Smooth muscle cell (in vitro differentiated cells): ENCODE measurements at regions not wholly inside any gene's neighbourhood (a gene's known extent, or its start where the extent isn't known, plus 50 kb on each side); places are given as distances from the start of the nearest gene placed in this dataset.

Source experiments
- DNase-seq: peaks from one replicate; lab custom pipeline; 2025; ENCODE audit not compliant: unreplicated experiment; lab: John Stamatoyannopoulos, UW
- H2AFZ ChIP-seq: fragments of 200-600 bp; sonication (generic); 2 replicates; pipeline ENCODE4 v1.6.0; 2016; ENCODE audit warnings: antibody characterized with exemption, low read depth, mild to moderate bottlenecking
- H3F3A ChIP-seq: fragments of 200-600 bp; sonication (generic); 2 replicates; pipeline ENCODE4 v1.6.0; 2017; ENCODE audit warnings: antibody characterized with exemption, low read depth
- H3K27ac ChIP-seq: fragments of 200-600 bp; sonication (generic); 2 replicates; pipeline ENCODE4 v1.5.1; 2016; ENCODE audit warnings: low read depth, mild to moderate bottlenecking
- H3K27me3 ChIP-seq: fragments of 200-600 bp; sonication (generic); 2 replicates; pipeline ENCODE4 v1.6.1; 2016; ENCODE audit warnings: low read depth, mild to moderate bottlenecking
- H3K36me3 ChIP-seq: fragments of 200-600 bp; sonication (generic); 2 replicates; pipeline ENCODE4 v1.5.1; 2016; ENCODE audit warnings: low read depth
- H3K4me1 ChIP-seq: fragments of 200-600 bp; sonication (generic); 2 replicates; pipeline ENCODE4 v1.5.1; 2016; ENCODE audit warnings: low read depth
- H3K4me2 ChIP-seq: fragments of 200-600 bp; sonication (generic); 2 replicates; pipeline ENCODE4 v1.6.0; 2016; ENCODE audit warnings: mild to moderate bottlenecking
- H3K4me3 ChIP-seq: fragments of 200-600 bp; sonication (generic); 2 replicates; pipeline ENCODE4 v1.5.1; 2016; ENCODE audit warnings: mild to moderate bottlenecking
- H3K79me2 ChIP-seq: fragments of 200-600 bp; sonication (generic); 2 replicates; pipeline ENCODE4 v1.6.0; 2016; ENCODE audit warnings: low read depth, mild to moderate bottlenecking
- H3K9ac ChIP-seq: fragments of 200-600 bp; sonication (generic); 2 replicates; pipeline ENCODE4 v1.6.0; 2016; ENCODE audit warnings: low read depth
- H3K9me3 ChIP-seq: fragments of 200-600 bp; sonication (generic); replicated peaks from 2 replicates; pipeline ENCODE4 v1.5.1; 2016; ENCODE audit warnings: low read depth
- H4K20me1 ChIP-seq: fragments of 200-600 bp; sonication (generic); 2 replicates; pipeline ENCODE4 v1.6.0; 2016; ENCODE audit warnings: low read depth
- CTCF ChIP-seq: fragments of 200-600 bp; sonication (generic); IDR thresholded peaks from 2 replicates; pipeline ENCODE4 v1.5.1; 2017; ENCODE audit warnings: borderline replicate concordance, mild to moderate bottlenecking, antibody characterized with exemption; ENCODE audit not compliant: insufficient read depth, poor library complexity, severe bottlenecking
- WGBS: methylation state at CpG from one replicate; pipeline ENCODE4 v1.1.7; 2016; ENCODE audit warnings: low lambda C conversion rate; 5-methylcytosine and 5-hydroxymethylcytosine counted together

GRCh38 chr2:196500686-196501431 lies 138.7 kb upstream of the CCDC150 start:
- H3K9ac ChIP-seq, result no peak overlapping the region
- H3K79me2 ChIP-seq, result peaks cover 10% of the 10 kb centered on the region
- no peak for DNase-seq
- no peak overlapping the region for H2AFZ ChIP-seq
- no peak overlapping the region for H3K4me3 ChIP-seq
- H4K20me1 ChIP-seq, result no peaks in the 10 kb centered on the region
- H3K4me2 ChIP-seq, result no peak overlapping the region
- H3K27ac ChIP-seq, result no peak overlapping the region
- no peaks in the 10 kb centered on the region for H3K27me3 ChIP-seq
- no peak for TF ChIP-seq CTCF
- H3K36me3 ChIP-seq, result no peaks in the 10 kb centered on the region
- 84% methylated on average over 4 of the region's 4 CpGs for WGBS
- no peaks in the 10 kb centered on the region for H3F3A ChIP-seq
- no peaks in the 10 kb centered on the region for H3K4me1 ChIP-seq
- no peaks in the 10 kb centered on the region for H3K9me3 ChIP-seq

GRCh38 chr2:196501836-196502235 lies 137.7 kb upstream of the CCDC150 start:
- H2AFZ ChIP-seq, result no peak overlapping the region
- no peaks in the 10 kb centered on the region for H3F3A ChIP-seq
- no peak overlapping the region for H3K4me2 ChIP-seq
- no peak for TF ChIP-seq CTCF
- no peak overlapping the region for H3K4me3 ChIP-seq
- H3K79me2 ChIP-seq, result peaks cover 4% of the 10 kb centered on the region
- H3K4me1 ChIP-seq, result no peaks in the 10 kb centered on the region
- no peak overlapping the region for H3K27ac ChIP-seq
- no peaks in the 10 kb centered on the region for H3K9me3 ChIP-seq
- H4K20me1 ChIP-seq, result no peaks in the 10 kb centered on the region
- WGBS, result 94% methylated on average over 2 of the region's 2 CpGs
- no peak overlapping the region for H3K9ac ChIP-seq
- H3K36me3 ChIP-seq, result no peaks in the 10 kb centered on the region
- no peaks in the 10 kb centered on the region for H3K27me3 ChIP-seq
- no peak for DNase-seq

- no peaks in the 10 kb centered on the region for H3K36me3 ChIP-seq
- H3K27ac ChIP-seq, result no peak overlapping the region
- H3K4me2 ChIP-seq, result no peak overlapping the region
- H3K4me1 ChIP-seq, result no peaks in the 10 kb centered on the region
- H3K9ac ChIP-seq, result no peak overlapping the region
- DNase-seq, result no peak
- peaks cover 4% of the 10 kb centered on the region for H3K79me2 ChIP-seq
- H4K20me1 ChIP-seq, result no peaks in the 10 kb centered on the region
- 97% methylated on average over 6 of the region's 6 CpGs for WGBS
- no peak overlapping the region for H3K4me3 ChIP-seq
- no peak overlapping the region for H2AFZ ChIP-seq
- no peaks in the 10 kb centered on the region for H3F3A ChIP-seq
- no peak for TF ChIP-seq CTCF
- no peaks in the 10 kb centered on the region for H3K9me3 ChIP-seq
- H3K27me3 ChIP-seq, result no peaks in the 10 kb centered on the region
Measured at GRCh38 chr2:196502386-196502785, 137.1 kb upstream of the CCDC150 start.

- Histone ChIP-seq H3K9ac (no peak overlapping the region), H3F3A (no peaks in the 10 kb centered on the region), H4K20me1 (no peaks in the 10 kb centered on the region), H3K36me3 (no peaks in the 10 kb centered on the region), H3K27me3 (no peaks in the 10 kb centered on the region), H3K27ac (no peak overlapping the region), H3K4me1 (no peaks in the 10 kb centered on the region), H3K79me2 (peaks cover 4% of the 10 kb centered on the region), H3K9me3 (no peaks in the 10 kb centered on the region), H3K4me3 (no peak overlapping the region), H3K4me2 (no peak overlapping the region), H2AFZ (no peak overlapping the region)
- DNase-seq, result no peak
- 92% methylated on average over 4 of the region's 4 CpGs for WGBS
- no peak for TF ChIP-seq CTCF
Measured at GRCh38 chr2:196503398-196503797, 136.1 kb upstream of the CCDC150 start.
